GM21717 (cell line): ENCODE measurements at regions not wholly inside any gene's neighbourhood (a gene's known extent, or its start where the extent isn't known, plus 50 kb on each side); places are given as distances from the start of the nearest gene placed in this dataset.
"Not testable (repeated sequence)": the region's sequence is repeated elsewhere in the genome, so short reads cannot be mapped to it uniquely, and the experiment has no call there.

Source experiments
- ATAC-seq: cut with Tn5 transposase; IDR thresholded peaks from one replicate; pipeline ENCODE4 v1.9.1; 2021; ENCODE audit warnings: mild to moderate bottlenecking, moderate library complexity; ENCODE audit not compliant: unreplicated experiment

DNA sequence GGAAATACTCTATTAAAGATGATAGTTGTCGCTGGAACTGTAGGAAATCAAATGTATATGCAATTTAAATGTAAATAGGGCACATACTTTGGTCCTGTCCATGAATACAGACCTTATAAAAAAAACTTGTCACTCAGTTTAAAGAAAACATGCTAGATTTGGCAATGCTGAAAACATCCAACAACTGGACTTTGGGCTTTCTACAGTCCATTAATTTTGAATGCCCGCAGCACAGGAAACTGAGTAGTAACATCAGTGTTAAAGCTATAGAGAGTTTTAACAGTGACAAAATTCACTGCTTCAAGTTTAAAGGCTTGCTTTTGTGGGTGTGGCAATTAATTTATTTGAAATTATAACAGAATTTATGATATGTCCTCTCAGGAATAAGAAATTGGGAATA lies 578.4 kb downstream of the TRIML1 start:
- no peak for ATAC-seq

DNA sequence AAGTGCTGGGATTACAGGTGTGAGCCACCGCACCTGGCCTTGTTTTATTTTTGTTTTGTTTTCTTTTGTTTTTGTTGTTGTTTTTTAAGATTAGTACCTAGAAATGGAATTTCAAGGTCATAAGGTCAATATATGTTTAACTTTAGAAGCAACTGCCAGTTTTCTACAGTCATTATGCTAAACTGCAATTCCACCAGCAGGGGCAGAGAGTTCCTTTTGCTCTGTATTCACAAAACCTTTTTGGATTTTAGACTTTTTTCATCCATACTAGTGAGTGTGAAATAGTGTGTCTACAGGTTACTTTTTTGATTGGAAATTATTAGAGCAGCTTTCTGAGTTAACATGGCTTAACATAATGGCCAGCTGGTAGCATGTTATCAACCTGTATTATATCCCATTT lies 580.6 kb downstream of the TRIML1 start:
- no peak for ATAC-seq

- ATAC-seq: no peak
Measured at GRCh38 chr4:188722911-188723310, 583.7 kb downstream of the TRIML1 start.

DNA sequence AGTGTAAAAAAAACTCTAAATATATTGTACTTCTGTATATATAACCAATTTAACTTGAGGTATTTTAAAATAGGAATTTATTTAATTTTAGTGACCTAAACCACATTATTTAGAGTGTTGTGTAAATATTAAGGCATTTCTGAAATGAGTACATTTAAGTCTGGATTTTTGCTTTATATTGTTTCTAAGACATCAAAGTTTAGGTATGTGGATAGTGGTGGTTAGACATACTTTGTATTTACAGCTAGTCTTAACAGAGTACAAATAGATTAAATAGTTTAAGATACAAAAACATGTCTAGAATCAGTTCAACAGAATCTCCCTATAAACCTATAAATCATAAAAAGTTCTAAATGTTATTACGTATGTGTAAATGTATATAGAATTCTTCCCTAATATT lies 588.5 kb downstream of the TRIML1 start:
- no peak for ATAC-seq

DNA sequence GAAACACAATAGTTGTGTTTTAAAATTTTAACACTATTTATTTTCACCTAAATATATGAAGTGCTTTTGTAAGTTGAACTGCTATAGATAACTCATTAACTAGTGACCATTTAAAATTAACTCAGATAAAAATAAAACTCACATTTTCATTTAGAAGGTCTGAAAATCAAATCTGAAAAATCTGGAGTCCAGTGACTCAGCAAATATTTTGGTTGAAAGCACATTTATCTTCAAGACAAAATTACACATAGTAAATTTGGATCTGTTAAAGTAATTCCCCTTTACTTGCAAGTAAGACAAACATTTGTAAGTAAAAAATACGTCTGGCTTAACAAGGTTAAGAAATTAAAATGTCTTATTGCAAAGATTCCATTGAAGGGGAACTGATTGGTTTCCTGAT lies 589.1 kb downstream of the TRIML1 start:
- no peak for ATAC-seq

DNA sequence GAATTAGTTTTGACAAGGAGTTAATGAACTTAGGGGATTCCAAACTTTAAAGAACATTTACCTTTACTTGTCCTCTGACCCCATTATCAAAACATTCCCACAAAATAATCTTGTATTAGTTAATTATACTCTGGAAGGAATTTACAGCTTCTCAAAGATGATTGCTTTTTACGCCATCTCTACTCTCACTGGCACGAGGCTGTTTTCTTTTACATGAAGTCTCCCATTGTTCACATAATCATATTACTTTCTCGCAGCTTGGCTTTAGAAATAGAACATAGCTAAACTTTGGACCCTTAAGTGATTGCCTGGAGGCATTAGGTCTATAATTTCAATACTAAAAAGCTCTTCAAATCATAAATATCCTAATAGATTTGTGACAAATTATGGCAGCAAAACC lies 592.9 kb downstream of the TRIML1 start:
- no peak for ATAC-seq

DNA sequence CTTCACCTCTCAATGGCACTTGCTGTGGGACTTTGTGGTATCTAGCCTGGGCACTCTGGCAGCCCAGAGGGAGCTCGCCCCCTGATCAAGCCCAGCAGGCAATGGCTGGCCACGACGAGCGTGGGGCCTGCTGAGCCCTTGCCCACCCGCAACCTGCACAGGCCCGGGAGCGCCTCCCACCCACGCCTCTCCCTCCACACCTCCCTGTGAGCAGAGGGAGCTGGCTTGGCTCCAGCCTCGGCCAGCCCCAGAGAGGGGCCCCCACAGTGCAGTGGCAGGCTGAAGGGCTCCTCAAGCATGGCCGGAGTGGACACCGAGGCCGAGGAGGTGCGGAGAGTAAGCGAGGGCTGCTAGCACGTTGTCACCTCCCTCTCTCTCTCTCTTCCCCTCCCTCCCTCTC lies 595.8 kb downstream of the TRIML1 start:
- ATAC-seq: no peak

- no peak for ATAC-seq
Measured at GRCh38 chr4:188737251-188738002, 598.2 kb downstream of the TRIML1 start.

DNA sequence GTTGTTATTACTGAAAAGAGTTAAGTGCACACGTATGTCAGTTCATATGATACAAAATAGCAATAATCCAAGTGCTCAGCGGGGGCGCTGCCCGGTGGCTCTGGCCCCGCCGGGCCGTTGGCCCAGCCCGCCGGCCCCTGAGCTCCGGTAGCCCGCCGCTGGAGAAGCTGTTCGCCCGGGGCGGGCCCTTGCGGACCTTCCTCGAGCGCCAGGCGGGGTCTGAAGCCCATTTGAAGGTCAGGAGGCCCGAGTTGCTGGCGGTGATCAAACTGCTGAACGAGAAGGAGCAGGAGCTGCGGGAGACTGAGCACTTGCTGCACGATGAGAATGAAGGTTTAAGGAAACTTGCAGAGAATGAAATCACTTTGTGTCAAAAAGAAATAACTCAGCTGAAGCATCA lies 599.0 kb downstream of the TRIML1 start:
- ATAC-seq: not testable (repeated sequence)

- ATAC-seq: peak; percentile 59
Measured at GRCh38 chr4:188740172-188740571, 600.9 kb downstream of the TRIML1 start.

DNA sequence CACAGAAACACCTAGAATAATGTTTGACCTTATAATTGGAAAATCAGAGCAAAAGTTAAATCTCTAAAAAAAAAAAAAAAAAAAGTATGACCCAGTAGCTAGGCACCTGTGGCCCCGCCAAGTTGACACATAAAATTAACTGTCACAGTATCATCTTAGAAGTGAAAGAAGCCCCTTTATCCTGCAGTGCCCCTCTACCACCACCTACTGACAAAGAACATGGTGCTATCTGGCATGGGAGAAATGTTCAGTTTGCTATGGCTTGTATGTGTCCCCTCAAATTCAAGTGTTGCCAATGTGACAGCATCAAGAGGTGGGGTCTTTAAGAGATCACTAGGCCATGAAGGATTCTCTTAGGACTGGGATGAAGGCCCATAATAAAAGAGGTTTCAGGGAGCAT lies 601.5 kb downstream of the TRIML1 start:
- ATAC-seq: not testable (repeated sequence)

- no peak for ATAC-seq
Measured at GRCh38 chr4:188754372-188755002, 615.2 kb downstream of the TRIML1 start.

- ATAC-seq: no peak
Measured at GRCh38 chr4:188767496-188767895, 628.3 kb downstream of the TRIML1 start.

- no peak for ATAC-seq
Measured at GRCh38 chr4:188778905-188779304, 639.7 kb downstream of the TRIML1 start.

DNA sequence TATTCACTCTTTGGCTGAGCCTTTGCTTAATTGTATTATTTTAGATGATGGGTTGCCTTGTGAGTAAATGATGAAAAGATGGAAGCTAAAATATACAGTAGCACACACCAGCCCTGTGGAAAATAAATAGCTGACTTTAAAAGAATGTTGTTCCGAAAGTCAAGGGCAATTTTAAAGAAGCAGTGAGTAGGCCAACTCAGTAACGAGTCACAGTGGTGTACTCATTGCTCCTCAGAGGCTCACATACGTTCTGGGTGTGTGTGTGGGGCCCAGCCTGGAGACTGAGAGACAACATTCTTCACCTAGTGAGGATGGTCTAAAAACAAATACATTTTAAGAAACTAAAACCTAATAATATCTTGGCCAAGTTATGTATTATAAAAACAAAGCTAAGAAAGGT lies 640.3 kb downstream of the TRIML1 start:
- no peak for ATAC-seq

DNA sequence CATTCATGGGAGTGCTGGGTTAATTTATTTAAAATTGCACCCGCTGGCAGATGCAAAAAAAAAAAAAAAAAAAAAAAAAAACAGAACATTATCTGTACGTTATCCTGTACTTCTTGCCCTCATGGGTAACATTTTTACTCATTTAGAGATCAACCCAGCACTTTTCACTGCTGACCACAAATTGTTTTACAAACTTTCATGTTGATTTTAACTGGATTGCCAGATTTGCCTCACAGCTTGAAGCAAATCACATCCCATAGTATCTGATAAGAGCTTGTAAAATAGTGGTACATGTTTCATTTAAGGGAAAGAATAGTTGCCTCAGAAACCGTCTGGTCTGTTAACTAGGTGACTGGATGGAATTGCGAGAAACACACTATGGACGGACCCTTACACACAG lies 640.8 kb downstream of the TRIML1 start:
- ATAC-seq: no peak

DNA sequence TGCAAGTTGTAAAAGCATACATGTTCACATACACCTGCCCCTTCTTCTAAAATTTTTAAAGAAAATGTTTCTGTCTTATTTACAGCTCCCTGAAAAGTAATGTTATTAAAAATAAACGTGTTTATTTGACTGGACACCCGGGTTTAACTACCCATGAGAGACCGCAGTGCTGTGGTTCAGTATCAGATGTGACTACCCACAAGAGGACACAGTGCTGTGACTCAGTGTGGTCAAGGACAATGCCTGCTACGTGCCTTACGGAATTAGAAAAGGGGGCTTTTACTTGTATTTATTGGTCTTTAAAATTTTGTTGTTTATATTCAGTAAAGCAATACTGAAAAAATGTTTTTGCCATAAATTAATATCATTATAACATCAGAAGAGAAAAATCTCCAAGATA lies 641.4 kb downstream of the TRIML1 start:
- ATAC-seq: no peak

DNA sequence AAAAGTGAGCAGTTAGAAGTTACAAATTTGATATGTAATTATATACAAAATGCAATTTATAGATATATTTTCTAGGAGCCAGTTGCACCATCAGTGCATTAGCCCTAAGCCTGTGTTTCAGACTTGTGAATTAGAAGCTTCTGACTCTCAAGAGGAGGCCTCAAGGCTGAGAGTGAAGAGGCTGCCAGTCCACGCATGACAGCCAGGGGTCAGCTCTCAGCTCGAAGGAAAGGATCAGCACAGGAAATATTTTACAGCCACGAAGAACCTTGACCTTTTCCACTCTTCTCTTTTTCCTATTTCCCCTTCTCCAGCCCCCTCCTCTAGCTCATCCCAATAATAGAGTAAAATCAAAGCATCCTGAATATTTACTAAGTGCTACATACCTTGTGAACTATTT lies 642.4 kb downstream of the TRIML1 start:
- ATAC-seq: no peak

DNA sequence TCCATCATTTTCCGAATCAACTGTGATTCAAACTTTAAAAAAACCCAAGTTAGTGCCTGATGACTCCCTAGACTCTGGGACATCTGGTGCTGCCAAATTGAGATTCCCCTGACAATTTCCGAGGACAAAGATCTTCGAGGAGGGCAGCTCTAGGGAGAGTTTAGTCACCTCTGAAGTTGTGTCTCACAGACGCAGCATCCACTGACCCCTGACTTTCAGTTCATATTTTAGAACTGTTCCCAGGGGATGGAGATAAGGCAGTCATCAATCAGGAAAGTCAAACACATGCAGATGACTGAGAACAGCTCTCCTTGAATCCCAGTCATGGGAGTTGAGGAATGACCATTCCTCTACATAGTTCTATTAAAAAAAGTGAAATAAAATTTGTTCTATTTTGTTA lies 643.9 kb downstream of the TRIML1 start:
- ATAC-seq: no peak

- no peak for ATAC-seq
Measured at GRCh38 chr4:188783606-188784160, 644.4 kb downstream of the TRIML1 start.

DNA sequence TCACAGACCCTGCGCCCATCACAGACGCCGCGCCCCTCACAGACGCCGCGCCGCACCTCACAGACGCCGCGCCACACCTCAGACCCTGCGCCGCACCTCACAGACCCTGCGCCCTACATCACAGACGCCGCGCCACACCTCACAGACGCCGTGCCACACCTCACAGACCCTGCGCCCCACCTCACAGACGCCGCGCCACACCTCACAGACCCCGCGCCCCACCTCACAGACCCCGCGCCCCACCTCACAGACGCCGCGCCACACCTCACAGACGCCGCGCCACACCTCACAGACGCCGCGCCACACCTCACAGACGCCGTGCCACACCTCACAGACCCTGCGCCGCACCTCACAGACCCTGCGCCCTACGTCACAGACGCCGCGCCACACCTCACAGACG lies 657.4 kb downstream of the TRIML1 start:
- ATAC-seq: not testable (repeated sequence)

DNA sequence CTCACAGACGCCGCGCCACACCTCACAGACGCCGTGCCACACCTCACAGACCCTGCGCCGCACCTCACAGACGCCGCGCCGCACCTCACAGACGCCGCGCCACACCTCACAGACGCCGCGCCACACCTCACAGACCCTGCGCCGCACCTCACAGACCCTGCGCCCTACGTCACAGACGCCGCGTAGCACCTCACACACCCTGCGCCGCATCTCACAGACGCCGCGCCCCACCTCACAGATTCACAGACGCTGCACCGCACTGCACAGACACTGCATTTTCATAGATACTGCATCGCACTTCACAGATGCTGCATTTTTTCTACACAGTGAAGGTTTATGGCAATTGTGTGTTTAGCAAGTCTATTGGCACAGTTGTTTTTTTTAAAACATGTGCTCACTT lies 657.8 kb downstream of the TRIML1 start:
- ATAC-seq: not testable (repeated sequence)
